Esophagus squamous epithelium (tissue), 5 donors: ENCODE measurements at regions not wholly inside any gene's neighbourhood (a gene's known extent, or its start where the extent isn't known, plus 50 kb on each side); places are given as distances from the start of the nearest gene placed in this dataset.

Source experiments
- DNase-seq: peaks from one replicate; lab custom pipeline; 2025; lab: John Stamatoyannopoulos, UW
- H3K27ac ChIP-seq, 4 donors: fragments of 200-600 bp; sonication (generic); one replicate each; pipeline ENCODE4 v1.5.1; 2016 to 2019; ENCODE audit warnings: mild to moderate bottlenecking in 1 of 4
- H3K27me3 ChIP-seq, 4 donors: fragments of 200-600 bp; sonication (generic); 1 replicate in 3 of 4; 2 replicates in 1 of 4; pipeline versions ENCODE4 v1.5.1 to v1.6.0; 2017 to 2021; ENCODE audit warnings: antibody characterized with exemption in 1 of 4
- H3K36me3 ChIP-seq, 3 donors: fragments of 200-600 bp; sonication (generic); one replicate each; pipeline ENCODE4 v1.5.1; 2016 to 2019
- H3K4me1 ChIP-seq, 3 donors: fragments of 200-600 bp; sonication (generic); one replicate each; pipeline ENCODE4 v1.5.1; 2017 to 2019
- H3K4me3 ChIP-seq, 4 donors: fragments of 200-600 bp; sonication (generic); 1 replicate in 3 of 4; 2 replicates in 1 of 4; pipeline ENCODE4 v1.5.1; 2016 to 2019; ENCODE audit warnings: mild to moderate bottlenecking in 2 of 4, moderate library complexity in 1 of 4
- H3K9me3 ChIP-seq, 3 donors: fragments of 200-600 bp; sonication (generic); one replicate each; pipeline ENCODE4 v1.5.1; 2016 to 2019
- POLR2A ChIP-seq, 4 donors: fragments of 450-650 bp; IDR thresholded peaks; one replicate each; pipeline ENCODE4 v1.6.1; 2017; ENCODE audit warnings: antibody characterized with exemption in 4 of 4, mild to moderate bottlenecking in 4 of 4, moderate library complexity in 3 of 4
- WGBS, 2 donors: methylation state at CpG; one replicate each; pipeline ENCODE4 v1.1.5; 2018; 5-methylcytosine and 5-hydroxymethylcytosine counted together
- intact Hi-C: fragments of 100-400 bp; cut with DNase I; formaldehyde crosslinking; loops from one replicate; pipeline ENCODE4 v1.15.0; 2022
- TF ChIP-seq, protein P1 (sequence below), 6 experiments: fragments of 450-650 bp in 4 of 6; fragments of 200-600 bp in 2 of 6; sonication (generic) in 2 of 6; IDR thresholded peaks; one replicate each; pipeline ENCODE4 v1.5.1; 2016 to 2019; ENCODE audit warnings: antibody characterized with exemption in 6 of 6, mild to moderate bottlenecking in 4 of 6, moderate library complexity in 4 of 6
- donor health status: DM: yes; HTN: yes; CAD: no.

DNA sequence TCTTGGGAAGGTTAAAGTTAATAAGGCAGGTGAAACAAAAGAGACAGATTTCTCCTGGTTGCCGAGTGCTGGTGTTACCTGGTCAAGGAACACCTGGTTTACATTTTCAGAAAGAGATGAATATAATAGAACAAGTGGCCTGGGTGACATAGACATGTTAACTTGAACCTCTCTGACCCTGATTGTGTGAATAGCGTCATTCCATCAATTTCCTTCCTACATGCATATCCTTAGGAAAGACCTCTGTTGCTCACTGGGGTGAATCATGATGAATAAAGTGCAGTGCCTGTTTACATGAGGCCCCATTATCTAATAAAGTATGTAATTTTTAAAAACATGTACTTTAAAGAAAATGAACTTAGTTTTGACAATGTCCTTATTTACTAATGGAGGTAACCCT lies 1822.9 kb upstream of the FLRT2 start:
- Histone ChIP-seq H3K27me3 (no peaks in the 10 kb centered on the region), H3K27ac (no peak overlapping the region), H3K4me1 (no peaks in the 10 kb centered on the region), H3K9me3 (no peaks in the 10 kb centered on the region), H3K4me3 (no peak overlapping the region), H3K36me3 (no peaks in the 10 kb centered on the region)
- intact Hi-C loops = no loop called here
- 77% methylated on average over 2 of the region's 2 CpGs for WGBS, 2 donors
- no peak for DNase-seq
- no peak for TF ChIP-seq POLR2A (IDR thresholded peaks at IDR 0.05)
- TF ChIP-seq, protein P1, sequence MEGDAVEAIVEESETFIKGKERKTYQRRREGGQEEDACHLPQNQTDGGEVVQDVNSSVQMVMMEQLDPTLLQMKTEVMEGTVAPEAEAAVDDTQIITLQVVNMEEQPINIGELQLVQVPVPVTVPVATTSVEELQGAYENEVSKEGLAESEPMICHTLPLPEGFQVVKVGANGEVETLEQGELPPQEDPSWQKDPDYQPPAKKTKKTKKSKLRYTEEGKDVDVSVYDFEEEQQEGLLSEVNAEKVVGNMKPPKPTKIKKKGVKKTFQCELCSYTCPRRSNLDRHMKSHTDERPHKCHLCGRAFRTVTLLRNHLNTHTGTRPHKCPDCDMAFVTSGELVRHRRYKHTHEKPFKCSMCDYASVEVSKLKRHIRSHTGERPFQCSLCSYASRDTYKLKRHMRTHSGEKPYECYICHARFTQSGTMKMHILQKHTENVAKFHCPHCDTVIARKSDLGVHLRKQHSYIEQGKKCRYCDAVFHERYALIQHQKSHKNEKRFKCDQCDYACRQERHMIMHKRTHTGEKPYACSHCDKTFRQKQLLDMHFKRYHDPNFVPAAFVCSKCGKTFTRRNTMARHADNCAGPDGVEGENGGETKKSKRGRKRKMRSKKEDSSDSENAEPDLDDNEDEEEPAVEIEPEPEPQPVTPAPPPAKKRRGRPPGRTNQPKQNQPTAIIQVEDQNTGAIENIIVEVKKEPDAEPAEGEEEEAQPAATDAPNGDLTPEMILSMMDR (IDR thresholded peaks at IDR 0.05) = no peak

DNA sequence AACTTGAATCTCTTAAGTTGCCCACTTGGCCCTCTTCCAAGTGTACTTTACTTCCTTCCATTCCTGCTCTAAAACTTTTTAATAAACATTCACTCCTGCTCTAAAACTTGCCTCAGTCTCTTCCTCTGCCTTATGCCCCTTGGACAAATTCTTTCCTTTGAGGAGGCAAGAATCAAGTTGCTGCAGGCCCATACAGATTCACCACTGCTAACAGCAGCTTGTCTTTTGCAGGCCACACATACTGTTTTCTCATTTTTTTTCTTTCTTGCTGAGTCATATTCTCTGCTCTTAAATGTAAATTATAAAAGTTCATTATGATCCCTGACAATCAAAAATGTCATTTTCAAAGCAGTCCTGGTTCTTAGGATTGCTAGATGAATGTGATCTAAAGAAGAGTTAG lies 1820.8 kb upstream of the FLRT2 start:
- H3K9me3 ChIP-seq = no peaks in the 10 kb centered on the region
- TF ChIP-seq, protein P1 (IDR thresholded peaks at IDR 0.05) = no peak
- no peak for TF ChIP-seq POLR2A (IDR thresholded peaks at IDR 0.05)
- DNase-seq = no peak
- no peak overlapping the region for H3K4me3 ChIP-seq
- no peaks in the 10 kb centered on the region for H3K27me3 ChIP-seq
- H3K36me3 ChIP-seq = no peaks in the 10 kb centered on the region
- H3K27ac ChIP-seq = no peak overlapping the region
- intact Hi-C loops = no loop called here
- no peaks in the 10 kb centered on the region for H3K4me1 ChIP-seq

DNA sequence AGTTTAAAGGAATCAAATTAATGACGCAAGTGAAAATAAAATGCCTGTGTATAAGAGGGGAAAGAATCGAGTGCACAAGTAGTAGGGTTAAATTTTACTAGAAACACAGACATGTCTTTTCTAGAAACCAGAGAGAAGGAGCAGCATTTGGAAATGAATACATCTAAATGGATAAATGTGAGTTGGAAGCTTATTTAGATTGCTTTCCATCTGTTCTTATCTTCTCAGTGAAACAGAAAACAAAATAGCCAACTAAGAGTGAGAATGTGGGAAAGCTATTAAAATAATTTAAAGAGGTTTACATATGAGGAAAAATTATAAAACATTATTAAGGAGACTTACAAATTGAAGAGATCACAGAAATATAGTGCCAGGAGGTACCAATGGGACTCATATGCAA lies 1818.9 kb upstream of the FLRT2 start:
- DNase-seq = no peak
- Histone ChIP-seq H3K4me1 (no peaks in the 10 kb centered on the region), H3K36me3 (no peaks in the 10 kb centered on the region), H3K27me3 (no peaks in the 10 kb centered on the region), H3K4me3 (no peak overlapping the region), H3K27ac (no peak overlapping the region), H3K9me3 (no peaks in the 10 kb centered on the region)
- intact Hi-C loops = no loop called here
- TF ChIP-seq, protein P1 (IDR thresholded peaks at IDR 0.05) = no peak
- no peak for TF ChIP-seq POLR2A (IDR thresholded peaks at IDR 0.05)
- 87% methylated on average over 2 of the region's 2 CpGs for WGBS, 2 donors

DNA sequence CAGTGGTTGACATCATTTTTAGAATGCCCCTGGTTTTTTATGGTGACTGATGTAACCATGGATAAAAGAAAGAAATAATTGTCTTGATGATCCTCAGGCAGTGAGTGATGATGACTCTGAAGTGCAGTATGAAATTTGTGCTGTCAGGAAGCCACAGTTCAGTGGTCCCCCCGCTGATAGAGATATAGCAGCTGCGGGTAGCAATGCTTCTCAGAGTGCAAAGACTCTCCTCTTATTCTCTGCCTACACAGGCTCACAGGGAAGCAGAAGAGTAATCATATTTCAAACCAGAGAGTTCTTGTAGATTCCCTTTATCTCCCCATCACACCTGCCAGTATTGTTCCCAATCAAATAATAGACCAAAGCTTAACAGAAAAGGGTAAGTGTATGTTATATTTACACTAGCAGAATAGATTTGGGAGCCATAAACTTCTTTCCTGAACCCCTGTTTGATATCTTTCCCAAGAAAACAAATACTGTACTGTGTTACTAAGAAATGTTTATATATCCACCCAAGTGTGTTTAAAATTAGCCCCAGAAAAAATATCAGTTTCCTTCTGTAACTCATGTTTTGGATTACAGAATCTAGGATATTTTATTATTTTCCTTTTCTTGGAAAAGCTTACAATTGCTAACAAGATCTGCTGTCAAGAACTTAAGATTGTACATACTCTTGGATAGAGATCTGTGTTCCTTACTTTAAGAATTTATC lies 1817.4 kb upstream of the FLRT2 start:
- intact Hi-C loops = no loop called here
- H3K27me3 ChIP-seq = no peaks in the 10 kb centered on the region
- H3K4me1 ChIP-seq = no peaks in the 10 kb centered on the region
- 57 to 64% methylated on average over 2 of the region's 2 CpGs for WGBS, 2 donors
- no peak overlapping the region for H3K27ac ChIP-seq
- no peak for TF ChIP-seq POLR2A (IDR thresholded peaks at IDR 0.05)
- TF ChIP-seq, protein P1 (IDR thresholded peaks at IDR 0.05) = no peak
- no peaks in the 10 kb centered on the region for H3K9me3 ChIP-seq
- no peak for DNase-seq
- no peak overlapping the region for H3K4me3 ChIP-seq
- no peaks in the 10 kb centered on the region for H3K36me3 ChIP-seq

DNA sequence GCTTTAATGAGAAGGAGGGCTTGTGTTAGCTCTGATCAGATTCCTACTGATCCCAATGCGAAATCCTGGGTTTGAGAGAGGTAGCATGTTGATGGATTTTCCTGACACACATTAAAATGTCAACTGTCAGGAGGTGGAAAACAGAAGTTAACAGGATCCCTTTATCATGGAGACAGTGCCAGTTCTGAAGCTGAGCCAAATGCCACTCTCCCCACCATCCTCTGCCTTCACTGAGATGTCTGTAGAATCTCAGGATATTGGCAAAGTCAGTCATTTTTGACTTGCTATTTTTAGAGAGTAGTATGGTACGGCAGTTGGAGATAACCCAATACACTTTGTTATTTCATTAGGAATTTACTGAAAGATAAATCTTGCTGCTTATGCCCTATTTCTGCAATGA lies 1816.2 kb upstream of the FLRT2 start:
- Histone ChIP-seq H3K9me3 (no peaks in the 10 kb centered on the region), H3K27me3 (no peaks in the 10 kb centered on the region), H3K27ac (no peak overlapping the region), H3K4me3 (no peak overlapping the region), H3K36me3 (no peaks in the 10 kb centered on the region), H3K4me1 (no peaks in the 10 kb centered on the region)
- TF ChIP-seq, protein P1 (IDR thresholded peaks at IDR 0.05) = no peak
- no peak for TF ChIP-seq POLR2A (IDR thresholded peaks at IDR 0.05)
- intact Hi-C loops = no loop called here
- 64 to 87% methylated on average over 2 of the region's 2 CpGs for WGBS, 2 donors
- DNase-seq = no peak
